ENCODE measurements at regions not wholly inside any gene's neighbourhood (a gene's known extent, or its start where the extent isn't known, plus 50 kb on each side); places are given as distances from the start of the nearest gene placed in this dataset.
"Not testable (repeated sequence)": the region's sequence is repeated elsewhere in the genome, so short reads cannot be mapped to it uniquely, and the experiment has no call there.

- no peak for DNase-seq (ENCODE audit: low read depth)
These were observed 513.4 kb downstream of the CSNK1G3 start for GRCh38 chr5:124025306-124025845.

DNA sequence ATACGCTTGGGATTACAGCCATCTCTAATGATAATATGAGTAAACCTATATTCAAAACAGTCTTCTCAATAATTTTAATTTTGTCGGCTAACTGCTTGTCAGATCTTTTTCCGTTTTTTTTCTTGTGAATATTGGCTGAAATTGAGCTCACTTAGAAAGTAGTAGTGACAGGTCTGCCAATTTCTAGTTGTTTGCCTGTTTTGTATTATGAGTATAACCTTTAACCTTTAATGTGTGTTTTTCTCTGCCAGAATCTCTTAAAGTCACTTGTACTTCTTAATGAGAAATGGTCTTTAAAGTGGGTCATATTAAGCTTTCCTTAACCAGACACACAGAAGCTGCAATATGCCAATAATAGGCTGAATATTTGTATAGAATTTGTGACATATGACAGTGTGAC, 511.0 kb downstream of the CSNK1G3 start:
- DNase-seq (ENCODE audit: low read depth) = no peak

DNA sequence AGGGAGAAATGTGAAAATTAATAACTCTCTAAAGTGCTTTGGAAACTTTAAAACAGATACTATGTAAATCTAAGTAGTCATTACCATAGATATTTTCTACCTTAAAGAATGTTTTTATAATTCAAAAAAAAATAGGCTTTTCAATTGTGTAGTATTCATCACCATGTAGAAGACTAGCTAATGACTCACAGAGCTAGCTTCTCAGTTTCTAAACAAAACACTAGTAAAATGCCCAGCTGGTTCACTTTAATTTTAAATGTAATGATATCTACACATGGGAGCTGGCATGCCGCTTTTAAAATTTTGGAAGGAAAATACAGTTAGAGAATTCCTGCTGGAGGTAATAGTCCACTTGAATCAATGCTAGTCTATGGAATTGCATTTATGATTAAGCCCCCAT, 509.8 kb downstream of the CSNK1G3 start:
- DNase-seq (ENCODE audit: low read depth) = no peak

GRCh38 chr5:124021066-124021641, 509.2 kb downstream of the CSNK1G3 start:
- no peak for DNase-seq (ENCODE audit: low read depth)

- not testable (repeated sequence) for DNase-seq (ENCODE audit: low read depth)
These were observed 505.3 kb downstream of the CSNK1G3 start for GRCh38 chr5:124017321-124017720.

DNA sequence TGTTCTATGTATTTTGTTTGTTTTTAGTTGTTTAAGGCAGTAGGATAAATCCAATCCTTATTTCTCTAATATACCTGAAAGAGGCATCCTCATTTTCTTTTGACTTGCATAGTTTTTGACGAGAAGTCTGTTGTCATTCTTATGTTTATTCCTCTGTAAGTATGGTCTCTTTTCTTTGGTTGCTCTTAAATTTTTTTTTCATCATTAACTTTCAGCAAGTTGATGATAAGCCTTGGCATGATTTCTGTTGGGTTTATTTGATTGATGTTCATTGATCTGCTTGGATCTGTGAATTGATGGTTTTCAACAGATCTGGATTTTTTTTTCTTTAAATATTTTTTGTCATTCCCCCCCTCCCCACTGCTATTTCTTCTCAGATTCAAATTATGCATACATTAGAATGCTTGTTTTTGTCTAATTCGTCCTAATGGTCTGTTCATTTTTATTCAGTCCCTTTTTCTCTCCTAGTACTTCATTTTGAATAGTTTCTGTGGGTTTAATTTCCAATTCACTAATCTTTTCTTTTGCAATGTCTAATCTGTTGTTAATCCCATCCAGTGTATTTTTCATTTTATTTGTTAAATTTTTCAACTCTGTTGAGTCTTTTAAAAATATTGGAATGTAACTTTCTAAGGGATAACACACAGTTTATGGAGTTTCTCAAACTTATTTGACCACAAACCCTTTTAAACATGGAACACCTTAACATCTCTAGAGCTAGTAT, 495.9 kb downstream of the CSNK1G3 start:
- no peak for DNase-seq (ENCODE audit: low read depth)

GRCh38 chr5:124001036-124001615, 489.1 kb downstream of the CSNK1G3 start:
- DNase-seq (ENCODE audit: low read depth) = no peak

GRCh38 chr5:124000538-124000937, 488.6 kb downstream of the CSNK1G3 start:
- DNase-seq (ENCODE audit: low read depth) = no peak

GRCh38 chr5:123997462-123998215, 485.7 kb downstream of the CSNK1G3 start:
- no peak for DNase-seq (ENCODE audit: low read depth)

- DNase-seq (ENCODE audit: low read depth) = no peak
These were observed 485.1 kb downstream of the CSNK1G3 start for GRCh38 chr5:123997064-123997461.

GRCh38 chr5:123992641-123993040, 480.7 kb downstream of the CSNK1G3 start:
- DNase-seq (ENCODE audit: low read depth) = no peak

GRCh38 chr5:123987956-123988355, 476.0 kb downstream of the CSNK1G3 start:
- DNase-seq (ENCODE audit: low read depth) = no peak

- no peak for DNase-seq (ENCODE audit: low read depth)
These were observed 464.5 kb downstream of the CSNK1G3 start for GRCh38 chr5:123976379-123977033.

- DNase-seq (ENCODE audit: low read depth) = not testable (repeated sequence)
These were observed 463.5 kb downstream of the CSNK1G3 start for GRCh38 chr5:123975521-123975920.

GRCh38 chr5:123966781-123967180, 454.8 kb downstream of the CSNK1G3 start:
- DNase-seq (ENCODE audit: low read depth) = no peak

DNA sequence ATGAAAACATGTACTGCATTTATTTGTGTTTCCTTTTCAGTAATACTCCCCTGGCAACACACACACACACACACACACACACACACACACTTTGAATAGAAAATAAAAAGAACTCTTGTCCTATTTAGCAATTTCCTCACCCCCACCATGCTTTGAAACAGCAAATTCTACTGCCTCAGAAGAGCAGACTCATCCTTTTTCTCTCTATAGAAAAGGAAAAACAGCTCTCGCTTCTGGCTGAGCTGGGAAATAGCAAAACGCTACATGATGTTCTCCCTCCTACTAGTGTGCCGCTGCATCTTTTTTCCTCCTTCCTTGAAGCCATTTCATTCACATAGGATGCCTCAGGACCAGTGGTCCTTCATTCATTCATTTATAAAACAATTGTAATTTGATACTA, 453.6 kb downstream of the CSNK1G3 start:
- no peak for DNase-seq (ENCODE audit: low read depth)

GRCh38 chr5:123964884-123965283, 452.9 kb downstream of the CSNK1G3 start:
- no peak for DNase-seq (ENCODE audit: low read depth)

- no peak for DNase-seq (ENCODE audit: low read depth)
These were observed 448.5 kb downstream of the CSNK1G3 start for GRCh38 chr5:123960526-123960925.

DNA sequence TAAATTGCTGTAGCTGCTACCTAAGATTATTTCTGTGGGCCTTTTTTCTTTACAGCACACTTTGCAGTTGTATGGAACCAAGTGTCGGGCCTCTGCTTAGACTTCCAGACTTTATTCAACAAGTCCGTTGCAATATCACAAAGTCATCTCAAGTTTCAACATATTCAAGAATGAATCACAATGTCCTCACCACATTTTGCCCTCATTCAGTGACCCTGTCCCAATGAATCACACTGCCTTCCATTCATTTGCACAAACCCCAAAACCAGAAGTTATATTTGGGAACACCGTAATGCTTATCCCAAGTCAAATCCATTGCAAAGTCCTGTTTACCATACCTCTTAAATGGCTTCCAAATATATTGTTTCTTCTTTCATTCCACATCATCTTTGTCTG, 439.6 kb downstream of the CSNK1G3 start:
- DNase-seq (ENCODE audit: low read depth) = no peak

DNA sequence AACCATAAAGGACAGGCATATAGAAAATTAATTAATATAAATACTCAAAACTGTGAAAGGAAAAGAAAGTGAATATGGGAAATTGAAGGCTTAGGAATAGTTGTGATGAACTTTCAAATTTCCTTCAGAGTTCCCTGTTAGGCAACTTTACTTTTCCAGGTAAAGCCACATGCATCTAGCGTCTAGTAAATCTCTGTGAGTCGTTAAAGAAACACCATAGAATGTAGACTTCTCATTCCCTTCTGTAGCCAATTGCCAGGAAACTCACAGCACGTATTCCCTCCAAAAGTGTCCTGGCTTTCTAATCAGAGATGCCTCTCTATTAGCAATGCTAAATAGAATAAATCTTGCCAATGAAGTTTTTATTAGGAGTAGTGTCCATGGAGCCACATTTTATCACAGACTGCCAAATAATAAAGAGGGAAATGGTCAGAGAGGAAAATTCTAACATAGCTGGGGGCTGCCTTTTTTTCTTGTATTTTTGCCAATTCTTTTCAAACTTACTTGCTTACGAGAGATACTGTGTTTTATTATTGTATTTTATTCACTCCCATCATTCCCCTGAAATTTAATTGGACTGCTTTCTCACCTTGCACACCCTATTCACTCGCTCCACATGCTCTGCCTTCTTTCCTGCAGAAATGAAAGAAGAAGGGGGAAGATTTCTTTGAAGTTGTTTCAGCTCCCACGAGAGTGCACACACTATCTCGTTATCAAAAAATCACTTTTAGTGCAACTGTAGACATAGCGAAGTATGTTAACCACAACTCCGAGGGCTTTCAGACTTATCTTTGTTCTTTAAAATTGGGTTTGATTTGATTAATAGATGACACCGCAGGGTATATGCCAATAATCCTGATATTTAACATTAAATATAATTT, 439.0 kb downstream of the CSNK1G3 start:
- DNase-seq (ENCODE audit: low read depth) = no peak

DNA sequence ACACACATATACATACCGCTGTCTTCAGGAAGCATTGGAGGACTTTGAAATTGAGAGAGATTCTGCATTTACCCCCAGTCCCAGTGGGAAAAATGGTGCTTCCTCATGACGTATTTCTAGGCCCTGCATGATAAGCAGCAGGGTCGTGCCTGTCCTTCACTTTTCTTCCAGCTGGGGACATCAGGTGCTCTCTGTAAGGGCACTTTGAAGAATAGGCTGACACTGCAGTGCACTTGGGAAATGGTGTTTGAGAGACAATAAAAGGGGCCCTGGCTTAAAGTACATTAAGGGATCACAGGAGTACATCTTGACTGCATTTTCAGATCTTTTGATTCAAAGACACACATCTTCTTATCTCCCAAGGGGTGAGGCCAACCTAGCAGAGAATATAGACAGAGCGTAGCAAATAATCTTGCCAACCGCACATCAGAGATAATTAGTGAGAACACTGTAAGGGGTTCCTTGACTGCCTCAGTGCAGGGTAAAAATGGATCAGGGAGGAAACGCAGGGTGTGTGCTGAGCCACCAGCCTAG, 437.9 kb downstream of the CSNK1G3 start:
- DNase-seq (ENCODE audit: low read depth) = no peak

Measured in T follicular helper cell (primary cell).